ENCODE measurements at regions not wholly inside any gene's neighbourhood (a gene's known extent, or its start where the extent isn't known, plus 50 kb on each side); places are given as distances from the start of the nearest gene placed in this dataset.
"Not testable (repeated sequence)": the region's sequence is repeated elsewhere in the genome, so short reads cannot be mapped to it uniquely, and the experiment has no call there.

- no peak for DNase-seq (ENCODE audit: extremely low read depth, low read depth)
Observed at GRCh38 chr7:24428676-24429075, 144.6 kb upstream of the PALS2 start.

- no peak for DNase-seq (ENCODE audit: extremely low read depth, low read depth)
Observed at GRCh38 chr7:24432677-24433076, 140.6 kb upstream of the PALS2 start.

- no peak for DNase-seq (ENCODE audit: extremely low read depth, low read depth)
Observed at GRCh38 chr7:24434972-24435371, 138.3 kb upstream of the PALS2 start.

- no peak for DNase-seq (ENCODE audit: extremely low read depth, low read depth)
Observed at GRCh38 chr7:24436131-24436920, 136.9 kb upstream of the PALS2 start.

GRCh38 chr7:24438232-24438631 lies 135.0 kb upstream of the PALS2 start:
- DNase-seq (ENCODE audit: extremely low read depth, low read depth), result no peak

- DNase-seq (ENCODE audit: extremely low read depth, low read depth), result not testable (repeated sequence)
Observed at GRCh38 chr7:24439104-24439503, 134.1 kb upstream of the PALS2 start.

- DNase-seq (ENCODE audit: extremely low read depth, low read depth), result no peak
Observed at GRCh38 chr7:24440892-24441291, 132.4 kb upstream of the PALS2 start.

- DNase-seq (ENCODE audit: extremely low read depth, low read depth), result no peak
Observed at GRCh38 chr7:24441314-24442027, 131.8 kb upstream of the PALS2 start.

GRCh38 chr7:24442170-24442777 lies 131.0 kb upstream of the PALS2 start:
- DNase-seq (ENCODE audit: extremely low read depth, low read depth), result no peak

- DNase-seq (ENCODE audit: extremely low read depth, low read depth), result no peak
Observed at GRCh38 chr7:24444666-24445440, 128.4 kb upstream of the PALS2 start.

GRCh38 chr7:24448038-24448437 lies 125.2 kb upstream of the PALS2 start:
- no peak for DNase-seq (ENCODE audit: extremely low read depth, low read depth)

GRCh38 chr7:24449416-24449815 lies 123.8 kb upstream of the PALS2 start:
- DNase-seq (ENCODE audit: extremely low read depth, low read depth), result not testable (repeated sequence)

GRCh38 chr7:24455813-24456525 lies 117.3 kb upstream of the PALS2 start:
- no peak for DNase-seq (ENCODE audit: extremely low read depth, low read depth)

- no peak for DNase-seq (ENCODE audit: extremely low read depth, low read depth)
Observed at GRCh38 chr7:24456526-24457218, 116.6 kb upstream of the PALS2 start.

GRCh38 chr7:24457219-24457558 lies 116.1 kb upstream of the PALS2 start:
- no peak for DNase-seq (ENCODE audit: extremely low read depth, low read depth)

GRCh38 chr7:24462117-24462516 lies 111.1 kb upstream of the PALS2 start:
- no peak for DNase-seq (ENCODE audit: extremely low read depth, low read depth)

- no peak for DNase-seq (ENCODE audit: extremely low read depth, low read depth)
Observed at GRCh38 chr7:24462984-24463383, 110.3 kb upstream of the PALS2 start.

GRCh38 chr7:24463474-24463873 lies 109.8 kb upstream of the PALS2 start:
- no peak for DNase-seq (ENCODE audit: extremely low read depth, low read depth)

- DNase-seq (ENCODE audit: extremely low read depth, low read depth), result no peak
Observed at GRCh38 chr7:24464861-24465260, 108.4 kb upstream of the PALS2 start.

All from NCI-H460 (cell line).